Endothelial cell of umbilical vein (primary cell): ENCODE measurements at regions not wholly inside any gene's neighbourhood (a gene's known extent, or its start where the extent isn't known, plus 50 kb on each side); places are given as distances from the start of the nearest gene placed in this dataset.

Experiments
- BruUV-seq: library from RNA; stranded (reverse); fragments of 400-500 nt; replicated peaks from 2 replicates; lab custom pipeline; 2021; lab: Mats Ljungman, UMichigan
- CTCF ChIA-PET: fragments of 300-600, 350-600 bp; sonication (Branson Sonifier 250); formaldehyde crosslinking; loops from one replicate; lab custom pipeline; 2021; ENCODE audit warnings: antibody characterized with exemption, inconsistent platforms; lab: Charles Lee
- POLR2A ChIA-PET: fragments of 300-600, 350-600 bp; sonication (Branson Sonifier 250); formaldehyde crosslinking; loops from one replicate; lab custom pipeline; 2021; ENCODE audit warnings: antibody characterized with exemption, inconsistent platforms; lab: Charles Lee
- DNase-seq: peaks from one replicate; pipeline ENCODE4 v3.0.0-alpha.2; 2011; ENCODE audit warnings: low read depth, low spot score
- FAIRE-seq: peaks from 2 replicates; lab custom pipeline; 2011; peaks lifted over from hg19 to GRCh38; lab: Jason Lieb, UNC
- H2AFZ ChIP-seq: 2 replicates; pipeline ENCODE4 v1.6.0; 2012; ENCODE audit warnings: low read depth, low read length, control low read depth, inconsistent platforms
- H3K27ac ChIP-seq: 2 replicates; pipeline ENCODE4 v1.5.1; 2011; ENCODE audit warnings: low read depth, mild to moderate bottlenecking, control low read depth, low read length, moderate library complexity; ENCODE audit not compliant: insufficient read depth
- H3K27me3 ChIP-seq, 2 experiments: 2 replicates each; pipeline versions ENCODE4 v1.6.0 to v1.6.1; 2011; ENCODE audit warnings: low read length in 2 of 2, mixed read lengths in 1 of 2; ENCODE audit not compliant: control insufficient read depth in 2 of 2, insufficient read depth in 2 of 2
- H3K36me3 ChIP-seq, 2 experiments: 2 replicates in 1 of 2; 3 replicates in 1 of 2; pipeline ENCODE4 v1.5.1; 2011; ENCODE audit warnings: low read length in 2 of 2, mild to moderate bottlenecking in 1 of 2, moderate library complexity in 1 of 2; ENCODE audit not compliant: control insufficient read depth in 2 of 2, insufficient read depth in 2 of 2; ENCODE audit errors: extremely low read depth in 1 of 2
- H3K4me1 ChIP-seq: 3 replicates; pipeline ENCODE4 v1.5.1; 2011; ENCODE audit warnings: mild to moderate bottlenecking, low read length; ENCODE audit not compliant: control insufficient read depth, insufficient read depth; ENCODE audit errors: extremely low read depth
- H3K4me2 ChIP-seq: 2 replicates; pipeline ENCODE4 v1.6.1; 2011; ENCODE audit warnings: low read length, control low read depth, mixed read lengths; ENCODE audit not compliant: insufficient read depth
- H3K4me3 ChIP-seq, 3 experiments: fragments of 200-600 bp in 1 of 3; sonication (generic), shearing (Covaris generic) in 1 of 3; replicated peaks in 1 of 3; 2 replicates each; pipeline ENCODE4 v1.5.1; 2011 to 2016; ENCODE audit warnings: control low read depth in 3 of 3, low read length in 3 of 3, mild to moderate bottlenecking in 2 of 3, inconsistent platforms in 1 of 3, low read depth in 1 of 3, moderate library complexity in 1 of 3; ENCODE audit not compliant: insufficient read depth in 1 of 3
- H3K79me2 ChIP-seq: 2 replicates; pipeline ENCODE4 v1.6.0; 2012; ENCODE audit warnings: low read length, inconsistent platforms; ENCODE audit not compliant: control insufficient read depth, insufficient read depth
- H3K9ac ChIP-seq: replicated peaks from 2 replicates; pipeline ENCODE3; 2011; ENCODE audit warnings: low read length, control low read depth; ENCODE audit not compliant: insufficient read depth; ENCODE audit errors: extremely low read depth
- H3K9me1 ChIP-seq: replicated peaks from 3 replicates; pipeline ENCODE4 v1.6.0; 2011; ENCODE audit warnings: mild to moderate bottlenecking, low read length; ENCODE audit not compliant: control insufficient read depth, insufficient read depth; ENCODE audit errors: extremely low read depth
- H3K9me3 ChIP-seq: replicated peaks from 2 replicates; pipeline ENCODE4 v1.5.1; 2012; ENCODE audit warnings: low read length, inconsistent platforms; ENCODE audit not compliant: control insufficient read depth, insufficient read depth
- H4K20me1 ChIP-seq: replicated peaks from 2 replicates; pipeline ENCODE3; 2011; ENCODE audit warnings: mild to moderate bottlenecking, low read length; ENCODE audit not compliant: control insufficient read depth, insufficient read depth; ENCODE audit errors: extremely low read depth
- EZH2 ChIP-seq: IDR thresholded peaks from 2 replicates; pipeline ENCODE4 v1.6.1; 2012; ENCODE audit warnings: borderline replicate concordance, low read depth, mild to moderate bottlenecking, moderate library complexity, low read length, inconsistent platforms; ENCODE audit not compliant: severe bottlenecking
- FOS ChIP-seq: IDR thresholded peaks from 2 replicates; pipeline ENCODE4 v1.6.1; 2011; ENCODE audit warnings: mild to moderate bottlenecking, low read length, moderate library complexity, borderline replicate concordance; ENCODE audit not compliant: insufficient read depth
- GATA2 ChIP-seq: IDR thresholded peaks from 2 replicates; pipeline ENCODE4 v1.7.0; 2011; ENCODE audit warnings: low read depth, mild to moderate bottlenecking, moderate library complexity, mixed read lengths, low read length; ENCODE audit not compliant: insufficient read length, insufficient read depth
- JUN ChIP-seq: IDR thresholded peaks from 2 replicates; pipeline ENCODE4 v1.6.1; 2011; ENCODE audit warnings: borderline replicate concordance, low read depth; ENCODE audit not compliant: insufficient read length, insufficient read depth
- MYC ChIP-seq: IDR thresholded peaks from one replicate; pipeline ENCODE4 v1.6.1; 2011; ENCODE audit warnings: mild to moderate bottlenecking, low read depth, low read length
- POLR2A ChIP-seq: IDR thresholded peaks from 2 replicates; pipeline ENCODE4 v1.6.1; 2012; ENCODE audit warnings: low read depth, mild to moderate bottlenecking, control low read depth, low read length
- POLR2AphosphoS5 ChIP-seq: IDR thresholded peaks from 2 replicates; pipeline ENCODE4 v1.6.1; 2012; ENCODE audit warnings: low read depth, mild to moderate bottlenecking, control low read depth, low read length, moderate library complexity; ENCODE audit not compliant: insufficient read depth
- dilution Hi-C: fragments of 300-500 bp; cut with MboI; formaldehyde crosslinking; loops from one replicate; pipeline ENCODE4 v1.15.0; 2019; ENCODE audit warnings: low sequenced_read_pairs; ENCODE audit not compliant: extremely low pct_ligation_motif_present
- intact Hi-C: fragments of 100-400 bp; cut with micrococcal nuclease; formaldehyde crosslinking; loops from one replicate; pipeline ENCODE4 v1.10.0; 2022
- TF ChIP-seq, protein P1 (sequence below): IDR thresholded peaks from 2 replicates; pipeline ENCODE4 v1.6.1; 2011; ENCODE audit not compliant: insufficient read depth, insufficient read length
- TF ChIP-seq, protein P2 (sequence below), 2 donors: IDR thresholded peaks; 1 replicate in 1 of 2; 2 replicates in 1 of 2; pipeline ENCODE4 v1.5.1; 2011; ENCODE audit warnings: low read length in 2 of 2, mild to moderate bottlenecking in 2 of 2, moderate library complexity in 2 of 2, control low read depth in 1 of 2, inconsistent platforms in 1 of 2, low read depth in 1 of 2; ENCODE audit not compliant: insufficient read depth in 1 of 2; ENCODE audit errors: extremely low read depth in 1 of 2

DNA sequence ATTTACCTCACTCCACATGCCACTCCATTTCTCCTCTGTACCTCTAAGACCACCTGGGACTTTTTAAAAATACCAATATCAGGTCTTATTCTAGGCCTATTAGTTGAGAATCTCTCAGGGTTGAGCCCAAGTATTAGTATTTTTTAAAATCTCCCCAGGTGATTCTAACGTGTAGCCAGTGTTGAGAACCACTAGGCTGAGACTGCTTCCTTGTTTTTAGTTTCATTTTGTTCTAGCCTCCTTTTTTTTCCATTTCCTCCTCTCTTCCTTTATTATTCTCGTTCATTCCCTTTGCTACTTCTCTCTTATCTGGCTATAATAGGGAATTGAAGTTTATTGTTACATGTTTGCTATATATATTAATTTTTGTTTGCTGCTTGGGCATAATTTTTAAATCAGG lies 217.8 kb upstream of the CD96 start:
- Histone ChIP-seq H3K79me2 (no peaks in the 10 kb centered on the region), H3K36me3 (no peaks in the 10 kb centered on the region), H3K4me2 (no peak overlapping the region), H3K4me3 (no peak overlapping the region), H3K4me1 (no peaks in the 10 kb centered on the region), H4K20me1 (no peaks in the 10 kb centered on the region), H3K27ac (no peak overlapping the region), H3K27me3 (no peaks in the 10 kb centered on the region), H3K9ac (no peak overlapping the region), H2AFZ (no peak overlapping the region), H3K9me3 (no peaks in the 10 kb centered on the region), H3K9me1 (no peaks in the 10 kb centered on the region)
- dilution Hi-C loops = no loop called here
- intact Hi-C loops = no loop called here
- TF ChIP-seq POLR2A (no peak), FOS (no peak), EZH2 (no peak), JUN (no peak), POLR2AphosphoS5 (no peak), GATA2 (no peak), MYC (no peak)
- TF ChIP-seq, protein P1, sequence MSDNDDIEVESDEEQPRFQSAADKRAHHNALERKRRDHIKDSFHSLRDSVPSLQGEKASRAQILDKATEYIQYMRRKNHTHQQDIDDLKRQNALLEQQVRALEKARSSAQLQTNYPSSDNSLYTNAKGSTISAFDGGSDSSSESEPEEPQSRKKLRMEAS = no peak
- TF ChIP-seq, protein P2, sequence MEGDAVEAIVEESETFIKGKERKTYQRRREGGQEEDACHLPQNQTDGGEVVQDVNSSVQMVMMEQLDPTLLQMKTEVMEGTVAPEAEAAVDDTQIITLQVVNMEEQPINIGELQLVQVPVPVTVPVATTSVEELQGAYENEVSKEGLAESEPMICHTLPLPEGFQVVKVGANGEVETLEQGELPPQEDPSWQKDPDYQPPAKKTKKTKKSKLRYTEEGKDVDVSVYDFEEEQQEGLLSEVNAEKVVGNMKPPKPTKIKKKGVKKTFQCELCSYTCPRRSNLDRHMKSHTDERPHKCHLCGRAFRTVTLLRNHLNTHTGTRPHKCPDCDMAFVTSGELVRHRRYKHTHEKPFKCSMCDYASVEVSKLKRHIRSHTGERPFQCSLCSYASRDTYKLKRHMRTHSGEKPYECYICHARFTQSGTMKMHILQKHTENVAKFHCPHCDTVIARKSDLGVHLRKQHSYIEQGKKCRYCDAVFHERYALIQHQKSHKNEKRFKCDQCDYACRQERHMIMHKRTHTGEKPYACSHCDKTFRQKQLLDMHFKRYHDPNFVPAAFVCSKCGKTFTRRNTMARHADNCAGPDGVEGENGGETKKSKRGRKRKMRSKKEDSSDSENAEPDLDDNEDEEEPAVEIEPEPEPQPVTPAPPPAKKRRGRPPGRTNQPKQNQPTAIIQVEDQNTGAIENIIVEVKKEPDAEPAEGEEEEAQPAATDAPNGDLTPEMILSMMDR (IDR thresholded peaks at IDR 0.05; ENCODE audit: extremely low read depth in 1 of 2, insufficient read depth in 1 of 2, low read depth in 1 of 2, low read length in 2 of 2) = no peak
- FAIRE-seq (no peak), DNase-seq (no peak)
- no TSS peak for BruUV-seq
- CTCF ChIA-PET = no interaction called here
- POLR2A ChIA-PET = no interaction called here
